Hepatocyte (in vitro differentiated cells): ENCODE measurements at regions not wholly inside any gene's neighbourhood (a gene's known extent, or its start where the extent isn't known, plus 50 kb on each side); places are given as distances from the start of the nearest gene placed in this dataset.

Experiments
- DNase-seq: peaks from one replicate; pipeline ENCODE4 v3.0.0-alpha.2; 2016; ENCODE audit warnings: low spot score
- H2AFZ ChIP-seq: fragments of 200-600 bp; sonication (generic); 2 replicates; pipeline ENCODE4 v1.6.0; 2016; ENCODE audit warnings: antibody characterized with exemption, mild to moderate bottlenecking
- H3K27ac ChIP-seq: fragments of 200-600 bp; sonication (generic); 2 replicates; pipeline ENCODE4 v1.5.1; 2016; ENCODE audit warnings: mild to moderate bottlenecking
- H3K27me3 ChIP-seq: fragments of 200-600 bp; sonication (generic); 2 replicates; pipeline ENCODE4 v1.6.1; 2016
- H3K36me3 ChIP-seq: fragments of 200-600 bp; sonication (generic); replicated peaks from 2 replicates; pipeline ENCODE4 v1.5.1; 2016; ENCODE audit warnings: low read depth; ENCODE audit not compliant: insufficient read depth
- H3K4me1 ChIP-seq: fragments of 200-600 bp; sonication (generic); 2 replicates; pipeline ENCODE4 v1.5.1; 2016; ENCODE audit warnings: mild to moderate bottlenecking, moderate library complexity; ENCODE audit not compliant: insufficient read depth
- H3K4me2 ChIP-seq: fragments of 200-600 bp; sonication (generic); 2 replicates; pipeline ENCODE4 v1.6.0; 2016
- H3K4me3 ChIP-seq: fragments of 200-600 bp; sonication (generic); 2 replicates; pipeline ENCODE4 v1.5.1; 2016; ENCODE audit warnings: mild to moderate bottlenecking
- H3K79me2 ChIP-seq: fragments of 200-600 bp; sonication (generic); 2 replicates; pipeline ENCODE4 v1.6.0; 2017; ENCODE audit warnings: mild to moderate bottlenecking
- H3K9me2 ChIP-seq: fragments of 200-600 bp; sonication (generic); replicated peaks from 2 replicates; pipeline ENCODE4 v1.6.0; 2017; ENCODE audit warnings: mild to moderate bottlenecking; ENCODE audit not compliant: insufficient read depth
- H3K9me3 ChIP-seq: fragments of 200-600 bp; sonication (generic); 2 replicates; pipeline ENCODE4 v1.5.1; 2016; ENCODE audit warnings: low read depth, mild to moderate bottlenecking
- H4K20me1 ChIP-seq: fragments of 200-600 bp; sonication (generic); 2 replicates; pipeline ENCODE4 v1.6.0; 2016; ENCODE audit warnings: mild to moderate bottlenecking; ENCODE audit not compliant: insufficient read depth, poor library complexity, severe bottlenecking
- EZH2 ChIP-seq: fragments of 200-600 bp; sonication (generic); IDR thresholded peaks from 2 replicates; pipeline ENCODE4 v1.6.1; 2016; ENCODE audit warnings: antibody characterized with exemption, mild to moderate bottlenecking, borderline replicate concordance
- EZH2phosphoT487 ChIP-seq: fragments of 200-600 bp; sonication (generic); IDR thresholded peaks from one replicate; pipeline ENCODE4 v1.6.1; 2018; ENCODE audit warnings: antibody characterized with exemption, mild to moderate bottlenecking, low read depth, moderate library complexity; ENCODE audit not compliant: unreplicated experiment, severe bottlenecking
- WGBS: methylation state at CpG from one replicate; pipeline ENCODE4 v1.1.6; 2016; ENCODE audit warnings: low lambda C conversion rate; ENCODE audit errors: missing lambda C conversion rate; 5-methylcytosine and 5-hydroxymethylcytosine counted together
- TF ChIP-seq, protein P1 (sequence below): fragments of 200-600 bp; sonication (generic); IDR thresholded peaks from 2 replicates; pipeline ENCODE4 v1.5.1; 2016; ENCODE audit warnings: antibody characterized with exemption, mild to moderate bottlenecking; ENCODE audit not compliant: poor library complexity

GRCh38 chr2:7473135-7473771, 556.0 kb downstream of the RNF144A start:
- Histone ChIP-seq H3K27me3 (no peaks in the 10 kb centered on the region), H3K9me3 (no peaks in the 10 kb centered on the region), H3K4me3 (no peak overlapping the region), H3K36me3 (no peaks in the 10 kb centered on the region), H3K79me2 (no peaks in the 10 kb centered on the region), H3K9me2 (no peaks in the 10 kb centered on the region), H3K4me2 (no peak overlapping the region), H3K27ac (no peak overlapping the region), H4K20me1 (no peaks in the 10 kb centered on the region), H3K4me1 (no peaks in the 10 kb centered on the region), H2AFZ (no peak overlapping the region)
- WGBS, result 80% methylated on average over 7 of the region's 7 CpGs
- no peak for TF ChIP-seq EZH2phosphoT487
- no peak for TF ChIP-seq EZH2
- TF ChIP-seq, protein P1, sequence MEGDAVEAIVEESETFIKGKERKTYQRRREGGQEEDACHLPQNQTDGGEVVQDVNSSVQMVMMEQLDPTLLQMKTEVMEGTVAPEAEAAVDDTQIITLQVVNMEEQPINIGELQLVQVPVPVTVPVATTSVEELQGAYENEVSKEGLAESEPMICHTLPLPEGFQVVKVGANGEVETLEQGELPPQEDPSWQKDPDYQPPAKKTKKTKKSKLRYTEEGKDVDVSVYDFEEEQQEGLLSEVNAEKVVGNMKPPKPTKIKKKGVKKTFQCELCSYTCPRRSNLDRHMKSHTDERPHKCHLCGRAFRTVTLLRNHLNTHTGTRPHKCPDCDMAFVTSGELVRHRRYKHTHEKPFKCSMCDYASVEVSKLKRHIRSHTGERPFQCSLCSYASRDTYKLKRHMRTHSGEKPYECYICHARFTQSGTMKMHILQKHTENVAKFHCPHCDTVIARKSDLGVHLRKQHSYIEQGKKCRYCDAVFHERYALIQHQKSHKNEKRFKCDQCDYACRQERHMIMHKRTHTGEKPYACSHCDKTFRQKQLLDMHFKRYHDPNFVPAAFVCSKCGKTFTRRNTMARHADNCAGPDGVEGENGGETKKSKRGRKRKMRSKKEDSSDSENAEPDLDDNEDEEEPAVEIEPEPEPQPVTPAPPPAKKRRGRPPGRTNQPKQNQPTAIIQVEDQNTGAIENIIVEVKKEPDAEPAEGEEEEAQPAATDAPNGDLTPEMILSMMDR, result no peak
- no peak for DNase-seq

DNA sequence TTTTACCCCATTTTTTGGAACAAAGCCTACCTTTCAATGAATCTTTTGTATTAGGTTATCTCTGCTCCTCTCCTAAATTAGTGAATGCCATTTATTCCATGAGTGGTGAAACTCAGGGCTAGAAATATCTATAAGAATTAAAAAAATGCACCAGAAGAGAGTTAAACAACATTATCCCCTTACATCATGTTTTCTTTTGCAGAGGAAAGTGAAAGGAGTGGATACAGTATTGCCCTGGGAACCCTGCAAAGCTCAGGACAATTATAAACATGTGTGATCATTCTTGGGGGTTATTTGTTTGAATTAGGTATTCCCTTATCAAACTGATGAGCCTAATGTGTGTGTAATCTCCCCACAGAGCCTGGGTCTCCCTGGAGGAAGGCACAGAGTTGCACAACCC, 559.2 kb downstream of the RNF144A start:
- no peaks in the 10 kb centered on the region for H3K4me1 ChIP-seq
- H4K20me1 ChIP-seq, result no peaks in the 10 kb centered on the region
- TF ChIP-seq EZH2 (no peak), EZH2phosphoT487 (no peak)
- TF ChIP-seq, protein P1, result no peak
- H3K9me3 ChIP-seq, result no peaks in the 10 kb centered on the region
- no peaks in the 10 kb centered on the region for H3K9me2 ChIP-seq
- no peaks in the 10 kb centered on the region for H3K36me3 ChIP-seq
- H3K27me3 ChIP-seq, result no peaks in the 10 kb centered on the region
- DNase-seq, result no peak
- H3K4me2 ChIP-seq, result no peak overlapping the region
- no peaks in the 10 kb centered on the region for H3K79me2 ChIP-seq
- H2AFZ ChIP-seq, result no peak overlapping the region
- H3K4me3 ChIP-seq, result no peak overlapping the region
- no peak overlapping the region for H3K27ac ChIP-seq

DNA sequence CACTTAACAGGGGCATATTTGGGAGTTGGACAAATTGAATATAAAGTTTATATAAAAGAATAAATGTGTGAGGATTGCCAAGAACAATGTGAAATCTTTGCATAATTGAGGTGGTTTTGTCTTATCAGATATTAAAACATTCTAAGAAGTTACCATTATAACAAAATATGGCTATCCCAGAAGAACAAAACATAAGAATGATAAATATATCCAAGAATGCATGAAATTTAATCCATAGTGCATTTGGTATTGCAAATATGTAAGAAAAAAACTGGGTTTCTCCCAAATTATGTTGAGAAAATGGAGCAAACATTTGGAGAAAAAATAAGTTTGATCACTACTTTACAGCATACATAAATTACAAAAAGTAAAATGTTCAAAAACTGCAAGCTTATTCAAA, 562.4 kb downstream of the RNF144A start:
- H3K4me2 ChIP-seq, result no peak overlapping the region

More for the DNA sequence above, 562.4 kb downstream of the RNF144A start:
- TF ChIP-seq EZH2 (no peak), EZH2phosphoT487 (no peak)
- TF ChIP-seq, protein P1, result no peak
- Histone ChIP-seq H3K4me3 (no peak overlapping the region), H3K4me1 (no peaks in the 10 kb centered on the region), H3K27me3 (no peaks in the 10 kb centered on the region), H3K36me3 (no peaks in the 10 kb centered on the region), H3K79me2 (no peaks in the 10 kb centered on the region), H3K9me2 (no peaks in the 10 kb centered on the region), H4K20me1 (no peaks in the 10 kb centered on the region), H3K9me3 (no peaks in the 10 kb centered on the region), H3K27ac (no peak overlapping the region), H2AFZ (no peak overlapping the region)
- DNase-seq, result no peak
